GM12892 (cell line): ENCODE measurements at regions not wholly inside any gene's neighbourhood (a gene's known extent, or its start where the extent isn't known, plus 50 kb on each side); places are given as distances from the start of the nearest gene placed in this dataset.

Experiments
- DNase-seq: peaks from one replicate; pipeline ENCODE4 v3.0.0; 2011; ENCODE audit not compliant: insufficient read length
- FAIRE-seq: peaks from 2 replicates; lab custom pipeline; 2011; peaks lifted over from hg19 to GRCh38; lab: Jason Lieb, UNC
- POLR2A ChIP-seq: IDR thresholded peaks from 2 replicates; pipeline ENCODE4 v1.6.1; 2011; ENCODE audit warnings: low read depth, low read length, control low read depth
- POLR2AphosphoS5 ChIP-seq: IDR thresholded peaks from 2 replicates; pipeline ENCODE4 v1.6.1; 2011; ENCODE audit warnings: low read depth, low read length, control low read depth
- TAF1 ChIP-seq: IDR thresholded peaks from 2 replicates; pipeline ENCODE4 v1.6.1; 2011; ENCODE audit warnings: low read depth, mild to moderate bottlenecking, control low read depth, low read length, borderline replicate concordance

DNA sequence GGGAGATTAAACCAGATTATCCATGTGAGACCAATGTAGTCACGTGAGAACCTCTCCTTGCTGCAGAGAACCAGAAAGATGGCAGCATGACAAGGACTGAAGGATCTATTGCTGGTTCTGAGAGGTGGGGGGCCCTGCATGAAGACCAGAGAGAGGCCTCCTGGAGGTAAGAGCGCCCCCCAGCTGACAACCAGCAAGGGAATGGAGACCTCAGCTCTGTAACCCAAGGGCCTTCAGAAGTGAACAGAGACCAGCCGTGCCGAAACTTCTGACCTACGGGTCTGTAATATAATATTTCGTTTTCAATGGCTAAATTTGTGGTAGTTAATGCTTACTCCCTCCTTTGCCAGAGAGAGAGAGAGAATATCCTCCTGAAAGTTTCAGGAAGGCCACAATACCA, 524.1 kb upstream of the TBX3 start:
- DNase-seq (no peak), FAIRE-seq (no peak)
- TF ChIP-seq TAF1, result no peak
- no peak for TF ChIP-seq POLR2AphosphoS5
- TF ChIP-seq POLR2A, result no peak

GRCh38 chr12:115207216-115207915, 523.4 kb upstream of the TBX3 start:
- FAIRE-seq (no peak), DNase-seq (no peak)
- no peak for TF ChIP-seq POLR2AphosphoS5
- no peak for TF ChIP-seq TAF1
- TF ChIP-seq POLR2A, result no peak

DNA sequence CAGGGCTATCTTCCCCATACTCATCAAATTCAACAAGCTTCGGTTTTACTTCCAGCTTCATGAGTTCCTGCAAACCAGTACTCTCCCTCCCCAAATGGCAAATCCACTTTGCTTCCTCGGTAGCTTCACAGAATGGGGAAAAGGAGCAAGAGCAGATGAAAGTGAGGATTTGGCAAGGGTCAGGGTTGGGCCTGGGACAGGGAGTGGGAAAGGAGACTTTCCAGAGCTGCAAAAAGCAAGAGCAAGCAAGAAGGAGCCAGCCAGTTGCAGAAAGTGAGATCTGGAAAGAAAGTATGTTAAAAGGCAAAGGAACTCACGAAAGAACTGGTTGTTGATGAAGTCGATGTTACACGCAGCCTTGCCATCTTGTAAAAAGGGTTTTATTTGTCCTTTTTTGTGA, 522.8 kb upstream of the TBX3 start:
- TF ChIP-seq TAF1 (no peak), POLR2A (no peak), POLR2AphosphoS5 (no peak)
- DNase-seq, result no peak
- no peak for FAIRE-seq

GRCh38 chr12:115205755-115206308, 521.9 kb upstream of the TBX3 start:
- no peak for DNase-seq

GRCh38 chr12:115204957-115205754, 521.2 kb upstream of the TBX3 start:
- TF ChIP-seq TAF1, result no peak
- TF ChIP-seq POLR2AphosphoS5, result no peak
- TF ChIP-seq POLR2A, result no peak
- no peak for DNase-seq
- no peak for FAIRE-seq

More at GRCh38 chr12:115205755-115206308, 521.9 kb upstream of the TBX3 start:
- TF ChIP-seq POLR2AphosphoS5, result no peak
- no peak for FAIRE-seq

DNA sequence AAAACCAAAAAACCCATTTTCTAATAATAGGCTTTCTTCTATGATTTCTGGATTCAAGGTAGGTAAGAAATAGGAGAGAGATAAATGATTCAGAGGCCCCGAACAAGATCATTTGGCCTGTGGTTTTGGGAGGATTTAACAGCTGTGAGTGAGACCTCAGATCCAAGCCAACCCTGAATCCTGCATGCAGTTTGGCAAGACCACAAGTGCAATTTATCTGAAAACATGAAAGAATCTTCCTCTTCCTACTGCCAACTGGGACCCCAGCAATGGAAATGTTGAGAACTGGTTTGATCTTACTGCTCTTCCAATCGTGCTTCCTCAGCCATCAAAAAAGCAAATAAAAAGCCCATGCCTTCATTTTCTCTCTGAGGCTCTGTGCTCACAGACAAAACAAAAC, 519.7 kb upstream of the TBX3 start:
- TF ChIP-seq POLR2A, result no peak
- TF ChIP-seq TAF1, result no peak
- no peak for TF ChIP-seq POLR2AphosphoS5
- DNase-seq (no peak), FAIRE-seq (no peak)

GRCh38 chr12:115201966-115202365, 518.0 kb upstream of the TBX3 start:
- FAIRE-seq (no peak), DNase-seq (no peak)
- TF ChIP-seq TAF1 (no peak), POLR2A (no peak), POLR2AphosphoS5 (no peak)

DNA sequence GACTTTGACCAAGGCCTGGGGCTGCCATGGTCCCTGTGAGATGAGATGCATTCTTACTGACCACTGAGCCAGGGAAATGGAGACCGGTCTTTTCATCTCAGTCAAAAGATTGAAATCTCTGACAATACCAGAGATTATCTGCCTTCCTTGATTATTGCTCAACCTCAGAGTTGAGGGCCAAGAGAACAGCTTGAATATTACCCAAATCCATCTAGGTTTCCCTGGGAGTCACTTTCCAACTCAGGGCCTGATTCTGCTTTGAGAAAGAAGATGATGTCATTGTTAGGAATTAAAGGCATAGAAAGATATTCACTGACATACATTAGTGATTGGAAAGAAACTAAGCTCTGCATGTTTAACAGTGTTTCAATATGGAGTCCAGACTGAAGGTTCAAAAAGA, 515.9 kb upstream of the TBX3 start:
- no peak for DNase-seq
- no peak for FAIRE-seq
- no peak for TF ChIP-seq POLR2AphosphoS5
- no peak for TF ChIP-seq TAF1
- TF ChIP-seq POLR2A, result no peak

- FAIRE-seq, result no peak
- no peak for DNase-seq
- TF ChIP-seq POLR2AphosphoS5 (no peak), TAF1 (no peak), POLR2A (no peak)
Observed at GRCh38 chr12:115194857-115195256, 510.9 kb upstream of the TBX3 start.

- TF ChIP-seq POLR2AphosphoS5, result no peak
- no peak for TF ChIP-seq TAF1
- no peak for TF ChIP-seq POLR2A
- FAIRE-seq (no peak), DNase-seq (no peak)
Observed at GRCh38 chr12:115194448-115194847, 510.5 kb upstream of the TBX3 start.

- no peak for FAIRE-seq
- no peak for TF ChIP-seq POLR2A
- DNase-seq, result no peak
Observed at GRCh38 chr12:115191342-115191741, 507.4 kb upstream of the TBX3 start.

- DNase-seq (no peak), FAIRE-seq (no peak)
- TF ChIP-seq POLR2A, result no peak
- no peak for TF ChIP-seq POLR2AphosphoS5
- TF ChIP-seq TAF1, result no peak
Observed at GRCh38 chr12:115190010-115190770, 506.2 kb upstream of the TBX3 start.
